ENCODE measurements at regions not wholly inside any gene's neighbourhood (a gene's known extent, or its start where the extent isn't known, plus 50 kb on each side); places are given as distances from the start of the nearest gene placed in this dataset.

GRCh38 chr17:22443061-22443460 is 750.7 kb downstream of the KCNJ18 start:
- H3K9me3 Mint-ChIP-seq: peaks cover 59% of the 10 kb centered on the region
- TF ChIP-seq CTCF (IDR thresholded peaks at IDR 0.05; ENCODE audit: unreplicated experiment): no peak
- no peak overlapping the region for H3K27ac Mint-ChIP-seq
- H3K36me3 Mint-ChIP-seq: no peaks in the 10 kb centered on the region
- no peak overlapping the region for H3K4me3 Mint-ChIP-seq
- H3K27me3 Mint-ChIP-seq (ENCODE audit: low read depth): no peaks in the 10 kb centered on the region
- H3K4me1 Mint-ChIP-seq: no peaks in the 10 kb centered on the region
- DNase-seq (ENCODE audit: low spot score in 2 of 2, unreplicated experiment in 2 of 2): no peak

- H3K36me3 Mint-ChIP-seq: peaks cover 6% of the 10 kb centered on the region
- no peaks in the 10 kb centered on the region for H3K27me3 Mint-ChIP-seq (ENCODE audit: low read depth)
- no peaks in the 10 kb centered on the region for H3K4me1 Mint-ChIP-seq
- no peak for DNase-seq (ENCODE audit: low spot score in 2 of 2, unreplicated experiment in 2 of 2)
- H3K4me3 Mint-ChIP-seq: no peak overlapping the region
- TF ChIP-seq CTCF (IDR thresholded peaks at IDR 0.05; ENCODE audit: unreplicated experiment): no peak
- H3K27ac Mint-ChIP-seq: no peak overlapping the region
- H3K9me3 Mint-ChIP-seq: peaks cover 52% of the 10 kb centered on the region
These were observed 760.9 kb downstream of the KCNJ18 start for GRCh38 chr17:22453181-22453580.

GRCh38 chr17:22454070-22454999 is 762.0 kb downstream of the KCNJ18 start:
- Mint-ChIP-seq H3K9me3 (peaks cover 50% of the 10 kb centered on the region), H3K36me3 (peaks cover 6% of the 10 kb centered on the region), H3K4me1 (no peaks in the 10 kb centered on the region), H3K27me3 (ENCODE audit: low read depth) (no peaks in the 10 kb centered on the region), H3K4me3 (no peak overlapping the region), H3K27ac (no peak overlapping the region)
- TF ChIP-seq CTCF (IDR thresholded peaks at IDR 0.05; ENCODE audit: unreplicated experiment): no peak
- no peak for DNase-seq (ENCODE audit: low spot score in 2 of 2, unreplicated experiment in 2 of 2)

- no peak overlapping the region for H3K4me3 Mint-ChIP-seq
- no peak for TF ChIP-seq CTCF (IDR thresholded peaks at IDR 0.05; ENCODE audit: unreplicated experiment)
- no peaks in the 10 kb centered on the region for H3K4me1 Mint-ChIP-seq
- H3K27ac Mint-ChIP-seq: no peak overlapping the region
- H3K36me3 Mint-ChIP-seq: peaks cover 4% of the 10 kb centered on the region
- DNase-seq (ENCODE audit: low spot score in 2 of 2, unreplicated experiment in 2 of 2): no peak
- H3K9me3 Mint-ChIP-seq: peaks cover 60% of the 10 kb centered on the region
- no peaks in the 10 kb centered on the region for H3K27me3 Mint-ChIP-seq (ENCODE audit: low read depth)
These were observed 767.1 kb downstream of the KCNJ18 start for GRCh38 chr17:22459331-22459952.

- Mint-ChIP-seq H3K9me3 (peaks cover 60% of the 10 kb centered on the region), H3K4me3 (no peak overlapping the region), H3K36me3 (peaks cover 4% of the 10 kb centered on the region), H3K27me3 (ENCODE audit: low read depth) (no peaks in the 10 kb centered on the region), H3K4me1 (no peaks in the 10 kb centered on the region), H3K27ac (no peak overlapping the region)
- DNase-seq (ENCODE audit: low spot score in 2 of 2, unreplicated experiment in 2 of 2): no peak
- TF ChIP-seq CTCF (IDR thresholded peaks at IDR 0.05; ENCODE audit: unreplicated experiment): no peak
These were observed 767.6 kb downstream of the KCNJ18 start for GRCh38 chr17:22459953-22460350.

Data from mesothelial cell of epicardium (in vitro differentiated cells).